ENCODE measurements at regions not wholly inside any gene's neighbourhood (a gene's known extent, or its start where the extent isn't known, plus 50 kb on each side); places are given as distances from the start of the nearest gene placed in this dataset.

- no peak for TF ChIP-seq POLR2A (IDR thresholded peaks at IDR 0.05; ENCODE audit: low read length)
- no peak for TF ChIP-seq GATA1 (IDR thresholded peaks at IDR 0.05; ENCODE audit: low read depth, low read length)
Measured at GRCh38 chr2:164024396-164024795, 288.6 kb upstream of the FIGN start.

Measured in erythroblast (primary cell).